GM10266 (cell line): ENCODE measurements at regions not wholly inside any gene's neighbourhood (a gene's known extent, or its start where the extent isn't known, plus 50 kb on each side); places are given as distances from the start of the nearest gene placed in this dataset.

ENCODE experiments used
- DNase-seq: peaks from one replicate; pipeline ENCODE4 v3.0.0; 2012; ENCODE audit errors: extremely low spot score
- TF ChIP-seq, protein P1 (sequence below): IDR thresholded peaks from 2 replicates; pipeline ENCODE4 v1.5.1; 2012; ENCODE audit warnings: mild to moderate bottlenecking, low read depth; ENCODE audit not compliant: control insufficient read depth, insufficient read depth; ENCODE audit errors: missing control alignments

GRCh38 chrX:94089149-94089548, 415.1 kb downstream of the FAM133A start:
- DNase-seq: no peak
- TF ChIP-seq, protein P1, sequence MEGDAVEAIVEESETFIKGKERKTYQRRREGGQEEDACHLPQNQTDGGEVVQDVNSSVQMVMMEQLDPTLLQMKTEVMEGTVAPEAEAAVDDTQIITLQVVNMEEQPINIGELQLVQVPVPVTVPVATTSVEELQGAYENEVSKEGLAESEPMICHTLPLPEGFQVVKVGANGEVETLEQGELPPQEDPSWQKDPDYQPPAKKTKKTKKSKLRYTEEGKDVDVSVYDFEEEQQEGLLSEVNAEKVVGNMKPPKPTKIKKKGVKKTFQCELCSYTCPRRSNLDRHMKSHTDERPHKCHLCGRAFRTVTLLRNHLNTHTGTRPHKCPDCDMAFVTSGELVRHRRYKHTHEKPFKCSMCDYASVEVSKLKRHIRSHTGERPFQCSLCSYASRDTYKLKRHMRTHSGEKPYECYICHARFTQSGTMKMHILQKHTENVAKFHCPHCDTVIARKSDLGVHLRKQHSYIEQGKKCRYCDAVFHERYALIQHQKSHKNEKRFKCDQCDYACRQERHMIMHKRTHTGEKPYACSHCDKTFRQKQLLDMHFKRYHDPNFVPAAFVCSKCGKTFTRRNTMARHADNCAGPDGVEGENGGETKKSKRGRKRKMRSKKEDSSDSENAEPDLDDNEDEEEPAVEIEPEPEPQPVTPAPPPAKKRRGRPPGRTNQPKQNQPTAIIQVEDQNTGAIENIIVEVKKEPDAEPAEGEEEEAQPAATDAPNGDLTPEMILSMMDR: no peak

DNA sequence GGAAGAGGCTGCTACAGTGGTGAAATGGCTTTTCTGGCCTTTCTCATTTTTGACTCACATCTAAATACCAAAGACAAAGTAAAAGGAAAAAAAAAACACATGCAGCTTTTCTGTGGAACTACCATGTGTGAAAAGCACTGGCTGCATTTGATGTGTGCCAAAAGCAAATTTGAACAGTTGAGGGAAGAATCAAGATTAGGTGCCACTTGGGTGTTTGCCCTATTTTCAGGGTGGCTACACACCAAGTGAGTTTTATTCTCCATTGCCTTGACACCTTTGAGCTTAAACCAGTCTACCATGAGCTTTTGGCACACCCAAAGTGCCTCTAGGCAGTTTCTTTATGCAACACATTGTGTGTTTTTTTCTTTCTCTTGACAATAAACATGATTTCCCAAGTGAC, 423.9 kb downstream of the FAM133A start:
- DNase-seq: no peak
- TF ChIP-seq, protein P1: no peak

GRCh38 chrX:94107981-94108380, 434.0 kb downstream of the FAM133A start:
- TF ChIP-seq, protein P1: no peak

DNA sequence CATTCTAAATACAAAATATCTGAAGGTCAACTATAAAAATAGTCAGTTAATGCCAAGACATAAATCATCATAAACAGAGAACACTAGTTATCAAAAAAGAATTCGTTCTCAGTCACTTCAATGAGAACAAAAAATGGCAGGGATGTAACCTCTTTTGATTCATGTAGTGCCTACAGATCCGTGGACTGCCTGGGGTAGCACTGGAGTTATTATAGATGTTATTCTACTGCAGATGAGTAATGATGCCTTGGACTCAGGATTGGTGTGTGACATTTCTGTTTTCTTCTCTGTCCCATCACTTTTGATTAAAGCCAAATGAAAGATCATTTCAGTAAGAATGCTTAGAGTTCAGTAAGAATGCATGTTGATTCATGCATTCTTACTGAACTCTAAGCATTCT, 440.4 kb downstream of the FAM133A start:
- TF ChIP-seq, protein P1: no peak
- DNase-seq: no peak

More at GRCh38 chrX:94107981-94108380, 434.0 kb downstream of the FAM133A start:
- DNase-seq: no peak

DNA sequence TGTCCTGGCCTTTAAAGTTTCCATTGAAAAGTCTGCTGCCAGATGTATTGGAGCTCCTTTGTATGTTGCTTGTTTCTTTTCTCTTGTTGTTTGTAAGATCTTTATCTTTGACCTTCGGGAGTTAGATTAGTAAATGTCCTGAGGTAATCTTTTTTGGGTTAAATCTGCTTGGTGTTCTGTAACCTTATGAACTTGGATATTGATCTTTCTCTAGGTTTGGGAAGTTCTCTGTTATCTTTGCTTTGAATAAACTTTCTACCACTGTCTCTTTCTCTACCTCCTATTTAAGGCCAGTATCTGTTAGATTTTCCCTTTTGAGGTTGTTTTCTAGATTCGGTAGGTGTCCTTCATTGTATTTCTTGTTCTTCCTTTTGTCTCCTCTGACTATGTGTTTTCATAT, 447.8 kb downstream of the FAM133A start:
- TF ChIP-seq, protein P1: no peak
- no peak for DNase-seq

DNA sequence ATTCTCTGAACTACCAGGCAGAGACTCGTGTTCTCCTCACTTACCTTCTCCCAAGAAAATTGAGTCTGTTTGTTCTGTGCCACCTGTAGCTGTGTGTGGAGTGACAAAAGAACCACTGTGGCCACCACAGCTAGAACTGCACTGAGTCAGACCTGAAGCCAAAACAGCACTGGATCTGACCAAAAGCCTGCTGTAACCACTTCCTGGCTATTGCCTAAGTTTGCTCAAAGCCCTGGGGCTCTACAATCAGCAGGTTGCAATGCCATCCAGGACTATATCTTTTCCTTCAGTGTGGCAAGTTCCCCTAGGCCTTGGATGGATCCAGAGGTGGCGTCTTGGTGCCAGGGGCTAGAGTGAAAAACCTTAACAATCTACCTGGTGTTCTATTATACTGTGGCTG, 449.1 kb downstream of the FAM133A start:
- TF ChIP-seq, protein P1: no peak

DNA sequence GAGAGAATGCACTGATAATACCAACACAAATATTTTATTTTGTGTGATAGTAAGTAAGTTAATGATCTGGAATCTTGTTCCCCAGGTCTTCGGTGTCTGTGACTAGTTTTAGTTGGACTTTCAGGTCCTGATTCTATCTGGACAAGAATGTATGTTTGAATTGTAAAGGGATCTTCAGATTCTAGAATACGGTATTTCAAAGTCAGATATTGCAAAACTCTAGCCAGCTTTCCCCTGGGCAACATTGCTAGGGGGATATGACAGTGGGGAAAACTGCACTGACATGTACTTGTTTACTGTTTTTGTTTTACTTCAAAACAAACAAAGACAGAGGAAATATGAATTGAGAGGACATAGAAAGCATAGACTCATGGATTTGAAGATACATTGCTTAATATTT, 489.0 kb downstream of the FAM133A start:
- DNase-seq: no peak
- TF ChIP-seq, protein P1: no peak

More for the DNA sequence above, 449.1 kb downstream of the FAM133A start:
- no peak for DNase-seq
